Endodermal cell (in vitro differentiated cells): ENCODE measurements at regions not wholly inside any gene's neighbourhood (a gene's known extent, or its start where the extent isn't known, plus 50 kb on each side); places are given as distances from the start of the nearest gene placed in this dataset.

Source experiments
- DNase-seq: peaks from one replicate; pipeline ENCODE4 v3.0.0-alpha.2; 2017
- H3K27ac ChIP-seq: 2 replicates; pipeline ENCODE4 v1.5.1; 2013; ENCODE audit warnings: mild to moderate bottlenecking, low read depth, low read length, moderate library complexity
- H3K27me3 ChIP-seq: 2 replicates; pipeline ENCODE4 v1.6.1; 2013; ENCODE audit warnings: mild to moderate bottlenecking, low read length, moderate library complexity; ENCODE audit not compliant: insufficient read depth, control insufficient read depth, poor library complexity, severe bottlenecking
- H3K36me3 ChIP-seq: 2 replicates; pipeline ENCODE4 v1.7.0; 2013; ENCODE audit warnings: mild to moderate bottlenecking, low read length, moderate library complexity; ENCODE audit not compliant: control insufficient read depth, insufficient read depth
- H3K4me1 ChIP-seq: one replicate; pipeline ENCODE4 v1.7.0; 2013; ENCODE audit warnings: low read length; ENCODE audit not compliant: control insufficient read depth, insufficient read depth
- H3K4me3 ChIP-seq: 2 replicates; pipeline ENCODE4 v1.5.1; 2013; ENCODE audit warnings: mild to moderate bottlenecking, low read length, moderate library complexity
- H3K9ac ChIP-seq: 2 replicates; pipeline ENCODE4 v1.6.1; 2013; ENCODE audit warnings: mild to moderate bottlenecking, low read length, moderate library complexity; ENCODE audit not compliant: poor library complexity, severe bottlenecking; ENCODE audit errors: extremely low read depth
- H3K9me3 ChIP-seq: 2 replicates; pipeline ENCODE4 v1.6.1; 2013; ENCODE audit warnings: mild to moderate bottlenecking, low read length, moderate library complexity; ENCODE audit not compliant: control insufficient read depth
- H3K27ac Mint-ChIP-seq: 2 replicates; pipeline ENCODE4 v1.8.0; 2020; ENCODE audit warnings: mixed read lengths
- H3K27me3 Mint-ChIP-seq: 2 replicates; pipeline ENCODE4 v1.8.0; 2021; ENCODE audit warnings: mild to moderate bottlenecking, mixed read lengths; ENCODE audit not compliant: insufficient read depth
- H3K36me3 Mint-ChIP-seq: 2 replicates; pipeline ENCODE4 v1.8.0; 2020; ENCODE audit warnings: low read depth, mixed read lengths
- H3K4me1 Mint-ChIP-seq: 2 replicates; pipeline ENCODE4 v1.8.0; 2020; ENCODE audit warnings: mixed read lengths
- H3K4me3 Mint-ChIP-seq: 2 replicates; pipeline ENCODE4 v1.8.0; 2020; ENCODE audit warnings: mild to moderate bottlenecking, moderate library complexity, mixed read lengths
- H3K9me3 Mint-ChIP-seq: 2 replicates; pipeline ENCODE4 v1.8.0; 2020; ENCODE audit warnings: mild to moderate bottlenecking, mixed read lengths
- WGBS, 2 experiments: methylation state at CpG; one replicate each; pipeline versions ENCODE4 v1.1.5 to v1.1.7; 2013; ENCODE audit warnings: missing lambda C conversion rate in 2 of 2, mixed read lengths in 1 of 2; ENCODE audit not compliant: insufficient coverage in 1 of 2, insufficient read length in 1 of 2; 5-methylcytosine and 5-hydroxymethylcytosine counted together
- TF ChIP-seq, protein P1 (sequence below): fragments of 200-600 bp; sonication (generic); conservative IDR thresholded peaks from 2 replicates; pipeline ENCODE4 v1.5.0; 2021; ENCODE audit warnings: antibody characterized with exemption, mild to moderate bottlenecking

DNA sequence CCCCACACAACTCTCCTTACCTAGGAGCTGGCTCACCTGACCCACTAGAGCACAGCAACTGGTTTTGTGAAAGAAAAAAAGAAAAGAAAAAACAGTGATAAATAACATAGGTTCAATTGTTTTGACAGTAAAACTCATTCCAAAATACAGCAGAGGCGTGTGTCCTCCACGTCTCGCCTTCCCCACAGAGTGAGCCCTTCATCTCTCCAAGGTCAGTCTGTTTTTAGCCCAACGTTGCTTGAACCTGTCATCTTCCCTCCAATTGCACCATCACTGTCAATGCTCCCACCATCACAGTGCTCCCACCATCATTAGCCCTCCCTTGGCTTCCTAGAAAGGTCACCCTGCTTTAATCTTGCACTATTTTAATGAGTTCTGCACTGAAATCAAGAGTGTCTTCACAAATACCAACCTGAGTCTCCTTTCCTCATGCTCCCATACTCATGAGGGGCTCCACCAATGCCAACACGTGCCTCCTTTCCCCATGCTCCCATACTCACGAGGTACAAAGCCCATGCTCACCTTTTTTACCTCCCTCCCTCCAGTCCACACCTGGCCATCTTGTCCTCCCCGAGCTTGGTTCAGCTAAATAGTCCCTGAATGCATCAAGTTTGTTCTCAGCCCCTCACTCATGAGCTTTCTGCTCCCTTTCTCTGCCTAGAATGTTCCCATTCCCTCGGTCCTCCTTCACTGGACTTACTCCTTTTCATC is 103.7 kb downstream of the IRS2 start:
- H3K27ac Mint-ChIP-seq: no peak overlapping the region
- 90 to 95% methylated on average over 5 to 8 of the region's 8 CpGs for WGBS, 2 experiments
- TF ChIP-seq, protein P1, sequence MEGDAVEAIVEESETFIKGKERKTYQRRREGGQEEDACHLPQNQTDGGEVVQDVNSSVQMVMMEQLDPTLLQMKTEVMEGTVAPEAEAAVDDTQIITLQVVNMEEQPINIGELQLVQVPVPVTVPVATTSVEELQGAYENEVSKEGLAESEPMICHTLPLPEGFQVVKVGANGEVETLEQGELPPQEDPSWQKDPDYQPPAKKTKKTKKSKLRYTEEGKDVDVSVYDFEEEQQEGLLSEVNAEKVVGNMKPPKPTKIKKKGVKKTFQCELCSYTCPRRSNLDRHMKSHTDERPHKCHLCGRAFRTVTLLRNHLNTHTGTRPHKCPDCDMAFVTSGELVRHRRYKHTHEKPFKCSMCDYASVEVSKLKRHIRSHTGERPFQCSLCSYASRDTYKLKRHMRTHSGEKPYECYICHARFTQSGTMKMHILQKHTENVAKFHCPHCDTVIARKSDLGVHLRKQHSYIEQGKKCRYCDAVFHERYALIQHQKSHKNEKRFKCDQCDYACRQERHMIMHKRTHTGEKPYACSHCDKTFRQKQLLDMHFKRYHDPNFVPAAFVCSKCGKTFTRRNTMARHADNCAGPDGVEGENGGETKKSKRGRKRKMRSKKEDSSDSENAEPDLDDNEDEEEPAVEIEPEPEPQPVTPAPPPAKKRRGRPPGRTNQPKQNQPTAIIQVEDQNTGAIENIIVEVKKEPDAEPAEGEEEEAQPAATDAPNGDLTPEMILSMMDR: no peak
- H3K36me3 Mint-ChIP-seq: no peaks in the 10 kb centered on the region
- no peak overlapping the region for H3K9ac ChIP-seq
- H3K27ac ChIP-seq: no peak overlapping the region
- H3K4me3 ChIP-seq: no peak overlapping the region
- no peak for DNase-seq
- peaks cover 5% of the 10 kb centered on the region for H3K27me3 Mint-ChIP-seq
- H3K27me3 ChIP-seq: no peaks in the 10 kb centered on the region
- no peaks in the 10 kb centered on the region for H3K36me3 ChIP-seq
- peaks cover 21% of the 10 kb centered on the region for H3K4me1 Mint-ChIP-seq
- no peaks in the 10 kb centered on the region for H3K9me3 Mint-ChIP-seq
- H3K9me3 ChIP-seq: no peaks in the 10 kb centered on the region
- no peak overlapping the region for H3K4me3 Mint-ChIP-seq
- H3K4me1 ChIP-seq: peaks cover 3% of the 10 kb centered on the region

- H3K4me3 ChIP-seq: no peak overlapping the region
- TF ChIP-seq, protein P1: no peak
- H3K9ac ChIP-seq: no peak overlapping the region
- H3K4me3 Mint-ChIP-seq: no peak overlapping the region
- no peaks in the 10 kb centered on the region for H3K9me3 ChIP-seq
- H3K4me1 Mint-ChIP-seq: peaks cover 16% of the 10 kb centered on the region
- H3K27ac ChIP-seq: no peak overlapping the region
- H3K36me3 ChIP-seq: no peaks in the 10 kb centered on the region
- no peak for DNase-seq
- H3K9me3 Mint-ChIP-seq: no peaks in the 10 kb centered on the region
- no peaks in the 10 kb centered on the region for H3K27me3 ChIP-seq
- peaks cover 5% of the 10 kb centered on the region for H3K27me3 Mint-ChIP-seq
- H3K36me3 Mint-ChIP-seq: no peaks in the 10 kb centered on the region
- H3K4me1 ChIP-seq: no peaks in the 10 kb centered on the region
- 95 to 100% methylated on average over 1 to 3 of the region's 4 CpGs for WGBS, 2 experiments
- no peak overlapping the region for H3K27ac Mint-ChIP-seq
Measured at GRCh38 chr13:109680930-109681329, 105.5 kb downstream of the IRS2 start.

DNA sequence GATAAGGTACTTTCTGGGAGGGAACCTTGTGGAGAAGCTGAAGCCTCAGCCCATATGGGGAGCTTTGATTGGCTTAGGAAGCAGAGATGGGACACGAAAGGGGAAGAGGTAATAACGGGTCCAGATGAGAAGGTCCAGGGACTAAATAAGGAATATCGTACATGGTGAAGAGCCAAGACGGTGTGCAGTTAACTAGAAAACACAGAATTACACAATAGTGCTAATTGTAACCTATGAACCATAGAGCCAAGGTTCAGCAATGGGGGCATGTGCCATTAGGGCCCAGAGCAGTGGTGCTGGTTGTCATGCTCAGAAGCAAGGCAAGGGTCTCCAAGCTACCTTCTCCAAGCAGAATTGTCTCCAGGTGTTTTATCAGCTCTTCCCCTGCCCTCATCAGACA is 106.1 kb downstream of the IRS2 start:
- H3K4me1 ChIP-seq: no peaks in the 10 kb centered on the region
- H3K36me3 ChIP-seq: no peaks in the 10 kb centered on the region
- H3K4me1 Mint-ChIP-seq: peaks cover 12% of the 10 kb centered on the region
- no peak overlapping the region for H3K27ac ChIP-seq
- no peak overlapping the region for H3K9ac ChIP-seq
- 80 to 95% methylated on average over 1 to 4 of the region's 4 CpGs for WGBS, 2 experiments
- TF ChIP-seq, protein P1: no peak
- no peaks in the 10 kb centered on the region for H3K9me3 Mint-ChIP-seq
- no peaks in the 10 kb centered on the region for H3K36me3 Mint-ChIP-seq
- no peak overlapping the region for H3K4me3 ChIP-seq
- H3K27me3 Mint-ChIP-seq: peaks cover 5% of the 10 kb centered on the region
- no peak for DNase-seq
- no peaks in the 10 kb centered on the region for H3K9me3 ChIP-seq
- H3K4me3 Mint-ChIP-seq: no peak overlapping the region
- no peaks in the 10 kb centered on the region for H3K27me3 ChIP-seq
- H3K27ac Mint-ChIP-seq: no peak overlapping the region
